A549 (cell line): ENCODE measurements at regions not wholly inside any gene's neighbourhood (a gene's known extent, or its start where the extent isn't known, plus 50 kb on each side); places are given as distances from the start of the nearest gene placed in this dataset.

Experiments used
- CHD2 ChIP-seq: fragments of 150-350 bp; IDR thresholded peaks from 2 replicates; pipeline ENCODE4 v1.6.1; 2014; ENCODE audit warnings: low read length; ENCODE audit not compliant: partially characterized antibody
- CHD4 ChIP-seq: fragments of 200-600 bp; sonication (generic); IDR thresholded peaks from 2 replicates; pipeline ENCODE4 v1.6.1; 2016; ENCODE audit warnings: antibody characterized with exemption, mild to moderate bottlenecking, borderline replicate concordance
- CTCF ChIP-seq: fragments of >200 bp; sonication (Bioruptor Twin); formaldehyde crosslinking; IDR thresholded peaks from 3 replicates; pipeline ENCODE4 v1.5.1; 2016
- MAZ ChIP-seq: fragments of 150-350 bp; IDR thresholded peaks from 2 replicates; pipeline ENCODE4 v1.6.1; 2014; ENCODE audit warnings: antibody characterized with exemption, low read depth, low read length, borderline replicate concordance
- POLR2A ChIP-seq: IDR thresholded peaks from 2 replicates; pipeline ENCODE4 v1.6.1; 2012; ENCODE audit warnings: mild to moderate bottlenecking, low read length
- POLR2AphosphoS2 ChIP-seq: conservative IDR thresholded peaks from 2 replicates; pipeline ENCODE4 v1.6.1; 2012; ENCODE audit warnings: low read length, improper control_type of control experiment, inconsistent platforms
- TP53 ChIP-seq: fragments of 250-450 bp; sonication (Bioruptor Pico); IDR thresholded peaks from 2 replicates; pipeline ENCODE4 v1.5.0; 2021; ENCODE audit warnings: mild to moderate bottlenecking, moderate library complexity

- no peak for TF ChIP-seq POLR2A
- TF ChIP-seq CHD2: no peak
- TF ChIP-seq CTCF: no peak
- no peak for TF ChIP-seq CHD4
- TF ChIP-seq MAZ: no peak
- TF ChIP-seq TP53 (CRISPR knock-in tag): no peak
- TF ChIP-seq POLR2AphosphoS2: no peak
Observed at GRCh38 chr15:62299541-62299940, 134.5 kb upstream of the C2CD4B start.
